Esophagus muscularis mucosa (tissue), 4 donors: ENCODE measurements at regions not wholly inside any gene's neighbourhood (a gene's known extent, or its start where the extent isn't known, plus 50 kb on each side); places are given as distances from the start of the nearest gene placed in this dataset.

Experiments used
- CTCF ChIP-seq, 3 experiments: fragments of 200-600 bp in 2 of 3; fragments of 450-650 bp in 1 of 3; sonication (generic) in 2 of 3; IDR thresholded peaks; one replicate each; pipeline ENCODE4 v1.5.1; 2017 to 2019; ENCODE audit warnings: antibody characterized with exemption in 3 of 3, mild to moderate bottlenecking in 2 of 3, moderate library complexity in 1 of 3
- EP300 ChIP-seq: sonication (generic); formaldehyde crosslinking; IDR thresholded peaks from one replicate; pipeline ENCODE4 v1.6.1; 2017; ENCODE audit warnings: antibody characterized with exemption
- POLR2A ChIP-seq: fragments of 450-650 bp; IDR thresholded peaks from one replicate; pipeline ENCODE4 v1.6.1; 2017; ENCODE audit warnings: antibody characterized with exemption, moderate library complexity, mild to moderate bottlenecking, low read depth
- POLR2AphosphoS5 ChIP-seq, 2 donors: sonication (generic); formaldehyde crosslinking; IDR thresholded peaks; one replicate each; pipeline ENCODE4 v1.6.1; 2017; ENCODE audit warnings: antibody characterized with exemption in 2 of 2

- TF ChIP-seq POLR2A (no peak), CTCF (IDR thresholded peaks at IDR 0.05) (no peak), EP300 (no peak), POLR2AphosphoS5 (IDR thresholded peaks at IDR 0.05) (no peak)
These were observed 101.3 kb downstream of the RAD51AP2 start for GRCh38 chr2:17416884-17417391.
